ENCODE measurements at regions not wholly inside any gene's neighbourhood (a gene's known extent, or its start where the extent isn't known, plus 50 kb on each side); places are given as distances from the start of the nearest gene placed in this dataset.

DNA sequence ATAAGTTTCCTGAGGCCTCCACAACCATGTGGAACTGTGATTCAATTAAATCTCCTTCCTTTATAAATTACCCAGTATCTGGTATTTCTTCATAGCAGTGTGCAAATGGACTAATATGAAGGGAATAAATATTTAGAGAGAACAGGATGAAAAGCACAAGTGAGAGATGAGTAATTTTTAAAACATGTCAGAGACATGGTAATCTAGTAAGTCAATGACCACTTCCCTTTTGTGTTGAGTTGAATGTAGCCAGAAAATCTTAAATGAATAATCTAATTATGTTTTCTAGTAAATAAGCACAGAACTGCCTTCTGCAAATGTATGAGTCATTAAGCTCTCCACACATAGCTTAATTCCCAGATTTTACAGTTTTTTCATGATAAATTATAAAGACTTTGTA, 524.1 kb upstream of the SLITRK5 start:
- intact Hi-C loops (cut with DNase I), result no loop called here
- no peak overlapping the region for H3K4me3 ChIP-seq
- TF ChIP-seq, protein P1, sequence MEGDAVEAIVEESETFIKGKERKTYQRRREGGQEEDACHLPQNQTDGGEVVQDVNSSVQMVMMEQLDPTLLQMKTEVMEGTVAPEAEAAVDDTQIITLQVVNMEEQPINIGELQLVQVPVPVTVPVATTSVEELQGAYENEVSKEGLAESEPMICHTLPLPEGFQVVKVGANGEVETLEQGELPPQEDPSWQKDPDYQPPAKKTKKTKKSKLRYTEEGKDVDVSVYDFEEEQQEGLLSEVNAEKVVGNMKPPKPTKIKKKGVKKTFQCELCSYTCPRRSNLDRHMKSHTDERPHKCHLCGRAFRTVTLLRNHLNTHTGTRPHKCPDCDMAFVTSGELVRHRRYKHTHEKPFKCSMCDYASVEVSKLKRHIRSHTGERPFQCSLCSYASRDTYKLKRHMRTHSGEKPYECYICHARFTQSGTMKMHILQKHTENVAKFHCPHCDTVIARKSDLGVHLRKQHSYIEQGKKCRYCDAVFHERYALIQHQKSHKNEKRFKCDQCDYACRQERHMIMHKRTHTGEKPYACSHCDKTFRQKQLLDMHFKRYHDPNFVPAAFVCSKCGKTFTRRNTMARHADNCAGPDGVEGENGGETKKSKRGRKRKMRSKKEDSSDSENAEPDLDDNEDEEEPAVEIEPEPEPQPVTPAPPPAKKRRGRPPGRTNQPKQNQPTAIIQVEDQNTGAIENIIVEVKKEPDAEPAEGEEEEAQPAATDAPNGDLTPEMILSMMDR (IDR thresholded peaks at IDR 0.05), result no peak

DNA sequence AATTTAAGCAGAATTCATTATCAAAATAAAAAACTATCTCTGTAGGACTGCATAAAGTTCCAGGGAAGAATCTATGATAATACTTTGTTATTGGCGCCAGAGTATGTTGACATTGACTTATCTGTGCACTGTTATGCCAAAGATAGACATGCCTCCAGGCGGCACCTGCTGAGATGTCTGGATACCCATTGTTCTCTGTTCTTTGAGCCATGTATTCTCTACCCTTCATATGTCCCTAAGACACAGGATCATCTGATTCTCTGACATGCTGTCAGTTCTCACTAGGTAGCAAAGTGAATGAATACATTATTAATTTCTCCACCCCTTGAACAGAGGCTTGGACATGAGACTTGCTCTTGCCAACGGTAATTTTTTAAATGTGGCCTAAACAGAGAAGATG, 517.8 kb upstream of the SLITRK5 start:
- no peaks in the 10 kb centered on the region for H3K27me3 ChIP-seq
- no peak overlapping the region for H3K27ac ChIP-seq
- no peaks in the 10 kb centered on the region for H3K4me1 ChIP-seq
- no peaks in the 10 kb centered on the region for H3K9me3 ChIP-seq
- DNase-seq, result no peak
- TF ChIP-seq, protein P1 (IDR thresholded peaks at IDR 0.05), result no peak
- no peak overlapping the region for H3K4me3 ChIP-seq
- H3K36me3 ChIP-seq, result no peaks in the 10 kb centered on the region
- intact Hi-C loops (cut with DNase I), result no loop called here
- no peak overlapping the region for H3K9ac ChIP-seq (ENCODE audit: low read depth in 2 of 2, low read length in 2 of 2)

More for the DNA sequence above, 524.1 kb upstream of the SLITRK5 start:
- H3K4me1 ChIP-seq, result no peaks in the 10 kb centered on the region
- H3K36me3 ChIP-seq, result no peaks in the 10 kb centered on the region
- DNase-seq, result no peak
- H3K9ac ChIP-seq (ENCODE audit: low read depth in 2 of 2, low read length in 2 of 2), result no peak overlapping the region
- no peak overlapping the region for H3K27ac ChIP-seq
- no peaks in the 10 kb centered on the region for H3K27me3 ChIP-seq
- H3K9me3 ChIP-seq, result no peaks in the 10 kb centered on the region

DNA sequence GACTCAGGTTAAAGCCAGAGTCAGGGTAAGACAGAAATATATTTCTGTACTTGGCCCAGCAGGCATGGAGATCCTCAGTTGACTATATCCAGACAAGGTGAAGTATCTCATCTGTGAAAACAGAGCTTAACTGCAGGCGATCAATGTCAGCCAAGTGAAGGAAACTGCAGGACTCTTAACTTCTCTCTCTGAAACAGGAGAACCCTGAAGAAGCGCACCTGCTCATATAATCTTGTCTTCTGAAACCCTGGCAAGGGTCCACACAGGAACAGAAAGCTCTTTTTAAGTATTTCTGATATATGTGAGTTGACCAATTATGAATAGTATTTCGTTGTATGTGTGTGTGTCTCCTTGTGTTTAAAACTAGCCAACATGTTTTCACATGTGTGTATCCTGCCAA, 504.8 kb upstream of the SLITRK5 start:
- intact Hi-C loops (cut with DNase I), result no loop called here
- DNase-seq, result no peak
- no peak overlapping the region for H3K9ac ChIP-seq (ENCODE audit: low read depth in 2 of 2, low read length in 2 of 2)
- H3K27me3 ChIP-seq, result no peaks in the 10 kb centered on the region
- no peaks in the 10 kb centered on the region for H3K9me3 ChIP-seq
- no peaks in the 10 kb centered on the region for H3K4me1 ChIP-seq
- no peak overlapping the region for H3K4me3 ChIP-seq
- H3K27ac ChIP-seq, result no peak overlapping the region
- no peaks in the 10 kb centered on the region for H3K36me3 ChIP-seq
- TF ChIP-seq, protein P1 (IDR thresholded peaks at IDR 0.05), result no peak

DNA sequence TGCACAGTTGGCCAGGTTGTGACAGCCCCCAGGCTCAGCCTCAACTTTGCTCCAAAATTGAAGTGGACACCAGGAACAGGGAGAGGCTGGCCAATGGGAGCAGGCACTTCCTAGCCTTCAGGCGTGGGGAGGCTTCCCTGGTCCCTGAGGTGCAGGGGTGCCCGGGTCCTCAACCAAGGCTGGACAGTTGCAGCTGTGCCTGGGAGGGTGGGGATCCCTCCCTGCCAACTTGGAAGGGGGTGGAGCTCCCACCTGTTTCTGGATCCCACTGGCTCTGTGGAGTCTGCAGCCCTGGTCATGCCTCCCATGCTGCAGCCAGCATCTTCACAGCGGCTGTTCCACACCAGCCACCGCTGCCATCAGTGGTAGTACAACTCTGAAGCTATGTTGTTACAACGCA, 502.8 kb upstream of the SLITRK5 start:
- DNase-seq, result no peak
- Histone ChIP-seq H3K27ac (no peak overlapping the region), H3K9me3 (no peaks in the 10 kb centered on the region), H3K4me3 (no peak overlapping the region), H3K36me3 (no peaks in the 10 kb centered on the region), H3K27me3 (no peaks in the 10 kb centered on the region), H3K4me1 (no peaks in the 10 kb centered on the region), H3K9ac (ENCODE audit: low read depth in 2 of 2, low read length in 2 of 2) (no peak overlapping the region)
- intact Hi-C loops (cut with DNase I), result no loop called here
- TF ChIP-seq, protein P1 (IDR thresholded peaks at IDR 0.05), result no peak

DNA sequence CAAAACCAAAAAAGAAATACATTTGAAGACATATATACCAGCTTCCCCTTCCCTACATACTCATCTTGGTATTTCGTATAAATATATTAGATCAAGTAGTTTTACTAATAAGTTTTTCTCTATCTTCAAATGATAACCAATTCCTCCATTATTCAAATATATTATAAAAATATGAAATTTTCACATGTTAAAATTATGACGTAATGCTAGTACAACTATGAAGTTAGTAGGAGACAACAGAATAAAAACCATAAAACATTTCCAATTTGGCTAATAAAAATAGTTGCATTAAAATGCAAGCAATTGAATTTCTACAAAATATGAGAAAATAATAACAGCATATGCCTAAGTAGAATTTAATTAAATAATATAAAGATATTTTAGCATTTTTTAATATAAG, 501.8 kb upstream of the SLITRK5 start:
- no peak overlapping the region for H3K4me3 ChIP-seq
- no peak for DNase-seq
- TF ChIP-seq, protein P1 (IDR thresholded peaks at IDR 0.05), result no peak
- no peaks in the 10 kb centered on the region for H3K27me3 ChIP-seq
- intact Hi-C loops (cut with DNase I), result no loop called here
- no peaks in the 10 kb centered on the region for H3K4me1 ChIP-seq
- H3K9ac ChIP-seq (ENCODE audit: low read depth in 2 of 2, low read length in 2 of 2), result no peak overlapping the region
- H3K36me3 ChIP-seq, result no peaks in the 10 kb centered on the region
- H3K27ac ChIP-seq, result no peak overlapping the region
- H3K9me3 ChIP-seq, result no peaks in the 10 kb centered on the region

All from colonic mucosa (tissue), 4 donors.